GM19395 (cell line): ENCODE measurements at regions not wholly inside any gene's neighbourhood (a gene's known extent, or its start where the extent isn't known, plus 50 kb on each side); places are given as distances from the start of the nearest gene placed in this dataset.
A peak's percentile ranks its signal among the peaks of the same experiment; 100 is the strongest.

Source experiments
- ATAC-seq: cut with Tn5 transposase; IDR thresholded peaks from one replicate; pipeline ENCODE4 v1.9.1; 2021; ENCODE audit warnings: mild to moderate bottlenecking, moderate library complexity; ENCODE audit not compliant: unreplicated experiment

GRCh38 chr18:26703170-26703930 is 155.0 kb upstream of the KCTD1 start:
- ATAC-seq = no peak

GRCh38 chr18:26702086-26702485 is 153.7 kb upstream of the KCTD1 start:
- ATAC-seq = no peak

DNA sequence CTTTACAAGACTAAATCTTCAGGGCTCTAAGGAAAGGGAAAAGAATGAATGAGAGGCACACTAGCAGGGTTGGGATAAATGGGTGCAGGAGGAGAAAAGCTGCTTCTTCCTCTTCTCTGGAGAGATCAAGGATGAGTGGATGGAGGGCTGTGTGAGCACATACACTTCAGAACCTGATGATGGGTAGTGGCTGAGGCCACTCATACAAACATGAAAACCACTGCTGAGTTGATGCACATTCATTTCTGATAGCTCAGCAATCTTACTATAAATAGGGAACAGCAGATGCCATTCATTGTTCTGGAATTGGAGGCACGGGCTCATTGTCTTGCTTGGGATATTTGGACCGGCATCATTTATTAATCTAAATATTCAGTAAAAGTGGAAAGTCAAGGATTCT is 152.4 kb upstream of the KCTD1 start:
- no peak for ATAC-seq

DNA sequence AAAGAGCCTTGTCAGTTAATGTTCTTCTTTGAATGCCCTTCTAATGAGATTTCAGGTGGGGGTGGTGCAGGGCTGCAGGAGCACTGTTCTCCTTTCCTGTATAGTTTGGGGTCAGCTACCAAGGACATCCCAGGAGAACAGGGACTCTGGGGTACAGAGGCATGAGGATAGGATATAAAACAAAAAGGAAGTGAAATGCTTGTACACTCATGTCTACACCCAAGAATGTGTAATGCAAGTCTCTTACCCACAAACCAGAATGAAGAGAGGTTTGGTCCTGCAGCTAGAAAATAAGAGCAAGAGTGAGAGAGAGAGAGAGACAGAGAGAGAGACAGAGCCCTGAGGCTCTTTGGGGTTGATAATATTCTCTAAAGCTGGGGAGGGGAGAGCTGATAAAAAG is 151.8 kb upstream of the KCTD1 start:
- no peak for ATAC-seq

DNA sequence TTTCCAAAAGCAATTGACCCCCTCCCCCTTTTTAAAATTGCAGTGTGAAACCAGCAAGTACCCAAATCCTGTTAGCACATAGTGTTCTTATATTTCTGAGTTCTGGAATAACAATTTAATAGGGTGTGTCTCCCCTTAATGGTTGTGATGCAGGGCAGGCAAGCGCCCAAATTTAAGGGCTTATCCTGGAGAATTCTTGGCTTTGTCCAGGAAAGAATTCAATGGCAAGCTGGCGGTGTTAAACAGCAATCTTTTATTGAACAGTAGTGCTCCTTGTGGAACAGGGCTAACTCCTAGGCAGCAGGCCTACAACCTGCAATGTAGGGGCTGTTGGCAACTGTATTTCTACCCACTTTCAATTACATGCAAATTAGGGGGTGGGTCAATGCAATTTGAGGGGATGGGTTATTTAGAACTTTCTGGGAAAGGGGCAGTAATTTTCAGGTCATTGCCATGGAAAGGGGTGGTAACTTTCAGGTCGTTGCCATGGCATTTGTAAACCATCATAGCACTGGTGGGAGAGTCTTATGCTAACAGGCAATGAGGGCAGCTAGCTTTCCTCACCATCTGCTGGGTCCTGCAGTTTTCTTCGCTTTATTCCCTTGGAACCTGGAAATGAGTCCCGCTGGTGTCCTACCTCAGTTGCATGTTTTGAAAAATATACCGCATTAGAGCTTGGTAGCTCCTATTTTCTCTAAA is 149.0 kb upstream of the KCTD1 start:
- no peak for ATAC-seq

- no peak for ATAC-seq
Observed at GRCh38 chr18:26696786-26697185, 148.4 kb upstream of the KCTD1 start.

DNA sequence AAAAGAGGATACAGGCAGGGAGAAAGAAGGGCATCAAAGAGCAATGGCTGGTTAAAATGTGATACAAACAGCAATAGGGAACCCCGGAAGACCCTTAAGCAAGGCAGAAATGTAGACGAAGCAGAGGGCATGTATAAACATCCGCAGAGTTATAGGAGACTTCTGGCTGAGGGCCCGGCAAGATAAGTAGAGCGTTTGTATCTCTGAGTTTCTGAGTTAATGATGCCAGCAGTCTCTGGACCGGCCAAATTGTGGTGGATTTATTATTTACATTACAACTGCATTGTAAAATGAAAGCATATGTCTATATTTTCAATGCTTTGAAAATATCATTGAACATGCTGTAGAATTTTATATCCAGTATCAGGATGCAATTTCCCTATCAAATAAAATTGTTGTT is 148.0 kb upstream of the KCTD1 start:
- ATAC-seq = no peak

GRCh38 chr18:26689226-26689879 is 141.0 kb upstream of the KCTD1 start:
- no peak for ATAC-seq

DNA sequence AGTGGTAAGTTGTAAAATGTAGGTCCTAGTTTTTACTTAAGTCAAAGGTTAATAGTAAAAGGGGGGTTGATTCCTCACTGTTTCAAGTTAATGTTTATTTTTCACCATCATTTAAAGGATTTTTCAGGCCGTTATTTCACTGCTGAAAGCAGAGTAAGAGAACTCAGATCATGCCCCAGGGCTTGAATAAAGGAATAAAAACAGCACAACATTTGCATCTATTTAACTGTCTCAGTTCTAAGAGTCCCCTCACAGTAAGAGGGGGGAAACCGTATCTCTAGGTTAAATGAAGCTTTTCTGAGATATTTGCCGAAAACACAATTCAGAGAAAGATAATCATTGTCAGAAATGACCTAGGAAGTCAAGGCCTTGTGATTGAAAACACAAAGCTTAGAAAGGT is 138.2 kb upstream of the KCTD1 start:
- no peak for ATAC-seq

DNA sequence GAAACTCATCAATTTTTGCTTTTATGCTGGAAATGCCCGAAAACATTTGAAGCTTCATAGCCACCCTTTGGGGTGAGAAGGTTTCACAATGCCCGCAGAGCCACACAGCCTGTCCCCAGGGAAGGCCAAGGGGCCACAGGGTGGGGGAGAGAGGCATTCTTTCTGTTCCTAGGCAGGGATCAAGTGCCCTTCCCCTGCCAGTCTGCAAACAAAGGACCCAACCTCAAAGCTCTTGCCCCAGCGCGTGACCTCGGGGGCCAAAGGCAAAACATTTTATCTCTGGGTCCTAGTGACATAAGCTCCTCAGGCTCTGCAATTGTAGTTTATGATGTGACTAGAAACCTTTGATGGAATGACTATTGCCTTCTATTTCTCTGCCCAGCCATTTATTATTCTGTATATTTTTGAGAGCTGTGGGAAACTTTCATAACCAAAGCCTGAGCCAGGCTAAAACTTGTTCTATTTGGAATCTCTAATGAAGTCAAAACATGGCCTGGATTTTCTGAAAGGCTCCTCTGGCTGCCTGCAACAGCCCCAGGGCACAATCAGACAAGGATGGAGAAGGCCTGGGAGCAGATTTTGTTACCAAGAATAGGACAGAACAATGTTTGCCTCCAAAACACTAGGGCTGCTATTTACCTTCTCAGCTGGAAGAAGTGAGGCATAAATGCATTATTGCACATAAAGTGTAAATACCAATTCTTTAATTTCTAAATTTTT is 137.2 kb upstream of the KCTD1 start:
- no peak for ATAC-seq

DNA sequence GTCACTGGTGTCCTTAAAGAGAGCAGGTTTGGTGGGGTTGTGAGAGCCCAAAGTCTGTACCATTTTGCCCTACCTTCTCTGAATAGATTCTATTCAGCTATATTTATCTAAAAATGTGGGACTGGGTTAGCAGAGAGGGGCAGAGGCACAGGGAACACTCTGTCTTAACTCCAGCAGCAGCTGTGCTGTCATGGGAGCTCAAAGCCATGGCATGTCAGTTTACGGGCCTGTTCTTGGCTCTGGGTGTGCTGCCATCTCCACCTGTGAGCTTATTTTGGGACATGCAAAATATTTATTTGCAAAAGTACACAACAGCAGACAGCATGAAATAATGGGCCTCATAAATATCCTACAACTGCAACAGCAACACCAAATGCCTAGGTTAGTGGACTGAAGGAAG is 129.6 kb upstream of the KCTD1 start:
- ATAC-seq = no peak

- ATAC-seq = no peak
Observed at GRCh38 chr18:26667046-26667445, 118.7 kb upstream of the KCTD1 start.

DNA sequence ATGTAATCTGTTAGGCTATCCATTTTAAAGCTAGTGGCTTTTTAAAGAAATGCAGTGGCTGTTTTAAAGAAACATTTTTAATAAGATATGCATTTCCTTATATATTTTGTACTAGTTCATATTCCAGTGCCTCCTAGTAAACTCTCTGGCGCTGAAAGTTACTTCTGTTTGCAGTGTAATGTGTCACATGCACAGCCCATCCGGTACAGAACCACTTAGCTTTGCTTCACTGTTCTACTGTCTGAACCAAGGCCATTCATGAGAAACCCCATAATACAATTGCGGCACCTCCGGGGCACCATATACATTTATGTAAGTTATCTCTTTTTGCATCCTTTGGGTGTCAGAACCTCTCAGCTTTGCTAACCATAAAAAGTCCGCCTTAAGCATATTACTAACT is 114.6 kb upstream of the KCTD1 start:
- ATAC-seq = no peak

DNA sequence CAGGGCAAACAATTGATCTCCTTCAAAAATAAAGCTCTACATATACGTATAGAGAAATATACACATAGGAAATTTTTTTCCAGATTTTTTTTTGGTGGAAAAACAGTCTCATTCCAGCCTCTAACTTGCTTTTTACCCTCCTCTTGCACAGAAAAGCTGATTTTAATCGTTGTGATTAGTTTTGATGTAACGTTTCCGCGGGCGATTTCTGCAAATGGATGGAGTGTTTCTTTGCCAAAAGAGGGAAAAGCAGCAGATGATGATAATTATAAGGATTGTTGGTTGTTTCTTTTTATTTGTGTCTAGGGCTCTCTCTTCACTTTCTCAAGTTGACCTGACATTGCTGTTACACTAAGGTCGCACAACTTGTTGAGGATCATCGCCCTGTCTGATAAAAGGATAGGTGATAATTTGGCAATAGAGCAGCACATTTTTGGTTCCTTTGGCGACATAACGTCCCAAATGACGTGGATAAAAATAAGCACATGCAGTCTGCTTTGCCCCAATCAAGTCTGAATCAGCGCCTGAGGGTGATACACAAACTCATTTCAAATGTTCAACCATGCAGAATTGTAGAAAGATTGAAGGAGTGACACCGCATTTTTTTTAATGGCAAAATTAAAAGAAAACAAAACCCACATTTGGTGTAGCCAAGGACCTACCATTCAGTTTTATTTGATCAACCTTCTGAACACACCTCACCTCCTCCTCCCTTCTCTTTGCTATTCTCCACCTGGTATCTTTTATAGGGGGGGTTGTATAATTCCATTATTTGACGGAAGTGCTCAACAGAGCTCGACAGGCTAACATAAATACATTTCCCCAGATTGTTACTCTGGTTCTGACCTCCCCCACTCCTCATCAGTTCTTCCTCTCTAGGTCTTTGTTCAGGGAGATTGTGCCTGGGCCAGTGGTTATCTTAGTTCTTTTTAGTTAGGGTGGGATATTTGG is 109.6 kb upstream of the KCTD1 start:
- ATAC-seq = no peak

GRCh38 chr18:26656944-26657536 is 108.7 kb upstream of the KCTD1 start:
- ATAC-seq = peak; percentile 76

DNA sequence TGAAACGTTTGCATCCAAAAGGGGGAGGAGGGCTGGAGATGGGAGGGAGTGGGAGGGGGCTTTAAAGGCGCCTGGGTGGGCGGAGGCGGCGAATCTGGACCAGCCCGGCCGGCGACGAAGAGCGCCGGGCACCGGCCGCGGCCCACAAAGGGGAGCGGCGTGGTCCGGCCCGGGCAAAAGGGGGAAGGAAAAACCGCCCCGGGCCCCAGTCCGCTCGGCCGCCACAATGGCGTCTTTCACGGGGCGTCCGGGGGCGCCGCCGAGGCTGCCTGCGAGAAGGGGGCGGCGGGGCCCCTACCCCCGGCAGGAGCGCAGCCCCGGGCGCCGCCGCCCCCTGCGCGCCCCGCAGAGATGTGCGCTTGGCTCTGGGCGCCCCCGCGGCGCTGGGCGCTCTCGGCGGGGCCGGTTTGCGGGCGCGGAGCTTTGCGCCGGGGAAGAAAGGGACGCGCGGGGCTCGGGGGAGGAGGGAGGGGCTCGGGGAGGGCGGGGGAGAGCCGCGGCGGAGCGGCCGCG is 108.1 kb upstream of the KCTD1 start:
- ATAC-seq = peak; percentile 33

DNA sequence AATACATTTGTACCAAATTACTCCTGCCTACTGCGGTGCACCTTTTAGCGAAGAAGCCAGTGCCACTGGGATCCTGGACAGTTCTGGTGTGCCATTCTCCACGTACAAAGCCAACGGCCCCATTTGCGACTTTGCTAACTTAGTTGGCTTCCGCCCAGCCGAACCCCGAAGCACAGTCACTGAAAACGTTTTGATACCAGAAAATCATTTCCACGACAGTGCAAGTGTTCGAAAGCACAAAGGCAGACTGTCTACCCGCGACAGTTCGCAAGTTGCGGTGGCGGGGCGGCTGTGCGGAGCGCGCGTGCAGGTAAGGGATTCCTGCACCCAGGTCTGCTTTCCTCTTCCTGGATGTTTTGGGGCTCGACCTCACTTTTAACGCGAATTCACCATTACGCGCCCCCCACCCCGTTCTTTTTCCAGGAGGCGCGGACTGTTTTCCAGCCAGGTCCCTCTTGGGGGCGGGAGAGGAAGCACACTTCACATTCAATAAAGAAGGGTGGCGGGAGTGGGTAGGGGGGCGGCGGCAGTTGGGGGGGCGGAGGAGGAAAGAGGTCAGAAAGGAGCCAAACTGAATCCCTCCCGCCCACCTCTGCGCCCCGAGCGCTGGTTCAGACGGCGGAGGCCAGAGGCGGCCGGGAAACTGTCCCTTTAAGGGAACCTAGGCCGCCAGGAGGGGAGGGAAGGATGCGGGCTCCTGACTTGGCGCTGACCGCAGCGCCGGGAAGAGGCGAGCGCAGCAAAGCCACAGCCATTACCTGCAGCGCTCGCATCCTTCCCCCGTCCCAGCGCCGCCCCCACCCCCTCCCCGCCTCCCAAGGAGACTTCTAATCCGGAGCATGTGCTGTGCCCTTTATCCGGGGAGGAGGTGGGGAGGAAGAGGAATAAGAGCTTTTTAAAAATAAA is 107.4 kb upstream of the KCTD1 start:
- peak; percentile 24 for ATAC-seq

DNA sequence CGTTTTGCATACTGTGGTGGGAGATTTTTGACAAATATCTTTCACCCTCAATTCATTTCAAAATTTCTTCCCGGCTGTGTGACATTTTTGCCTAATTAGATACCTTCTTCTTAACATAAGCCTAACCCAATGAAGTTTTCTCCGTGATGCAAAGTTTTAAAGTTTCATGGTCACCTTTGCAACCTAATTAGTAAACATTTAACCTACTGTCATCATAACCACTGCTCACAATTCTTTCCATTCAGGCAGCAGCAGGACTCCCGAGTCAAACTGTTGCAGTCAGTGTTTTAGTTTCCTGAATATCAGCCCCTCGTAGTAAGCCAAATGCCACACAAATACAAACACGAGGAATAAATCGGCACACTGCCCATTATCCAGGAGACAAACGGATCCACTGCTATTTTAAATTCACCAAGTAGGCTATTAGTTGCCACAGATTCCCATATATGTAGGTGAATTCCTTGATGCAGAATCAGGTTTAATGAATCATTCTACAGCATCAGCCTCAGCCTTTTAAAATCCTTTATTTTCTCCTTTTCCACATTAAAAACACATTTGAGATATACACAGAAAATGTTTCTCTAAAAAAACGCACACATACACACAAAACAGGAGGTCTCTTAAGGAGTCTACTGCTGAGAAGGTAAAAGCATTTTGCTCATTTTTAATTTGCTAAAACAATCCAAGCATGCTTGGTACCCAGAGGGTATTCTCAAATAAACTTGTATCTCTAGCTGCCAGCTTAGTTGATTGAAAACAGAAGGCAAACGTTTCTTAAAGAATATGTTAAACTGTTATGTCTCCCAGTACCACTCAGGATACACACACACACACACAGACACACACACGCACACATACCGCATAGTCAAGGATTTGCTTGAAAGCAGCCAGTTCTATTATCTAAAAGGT is 106.5 kb upstream of the KCTD1 start:
- ATAC-seq = no peak
